ENCODE measurements at regions not wholly inside any gene's neighbourhood (a gene's known extent, or its start where the extent isn't known, plus 50 kb on each side); places are given as distances from the start of the nearest gene placed in this dataset.
"Not testable (repeated sequence)": the region's sequence is repeated elsewhere in the genome, so short reads cannot be mapped to it uniquely, and the experiment has no call there.

DNA sequence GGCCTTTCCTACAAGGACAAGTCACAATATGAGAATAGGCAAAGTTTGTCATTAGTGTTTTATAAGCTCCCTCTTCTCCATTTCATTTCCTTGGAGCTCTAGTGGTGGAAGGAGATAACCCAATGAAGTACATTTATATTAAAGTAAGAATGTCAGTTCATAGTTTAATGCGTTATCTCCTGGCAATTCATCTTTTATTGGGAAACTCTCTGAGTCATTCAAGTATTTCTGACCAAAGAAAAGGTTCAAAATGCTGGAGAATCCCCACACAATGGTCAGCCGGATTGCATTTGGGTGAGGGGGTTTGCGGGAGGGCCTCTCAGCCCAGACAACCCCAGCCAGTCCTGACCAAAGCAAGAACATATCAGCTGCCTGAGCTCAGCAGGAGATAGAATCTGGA lies 321.5 kb upstream of the NRP1 start:
- H3K4me3 ChIP-seq, result no peak overlapping the region
- TF ChIP-seq, protein P1, sequence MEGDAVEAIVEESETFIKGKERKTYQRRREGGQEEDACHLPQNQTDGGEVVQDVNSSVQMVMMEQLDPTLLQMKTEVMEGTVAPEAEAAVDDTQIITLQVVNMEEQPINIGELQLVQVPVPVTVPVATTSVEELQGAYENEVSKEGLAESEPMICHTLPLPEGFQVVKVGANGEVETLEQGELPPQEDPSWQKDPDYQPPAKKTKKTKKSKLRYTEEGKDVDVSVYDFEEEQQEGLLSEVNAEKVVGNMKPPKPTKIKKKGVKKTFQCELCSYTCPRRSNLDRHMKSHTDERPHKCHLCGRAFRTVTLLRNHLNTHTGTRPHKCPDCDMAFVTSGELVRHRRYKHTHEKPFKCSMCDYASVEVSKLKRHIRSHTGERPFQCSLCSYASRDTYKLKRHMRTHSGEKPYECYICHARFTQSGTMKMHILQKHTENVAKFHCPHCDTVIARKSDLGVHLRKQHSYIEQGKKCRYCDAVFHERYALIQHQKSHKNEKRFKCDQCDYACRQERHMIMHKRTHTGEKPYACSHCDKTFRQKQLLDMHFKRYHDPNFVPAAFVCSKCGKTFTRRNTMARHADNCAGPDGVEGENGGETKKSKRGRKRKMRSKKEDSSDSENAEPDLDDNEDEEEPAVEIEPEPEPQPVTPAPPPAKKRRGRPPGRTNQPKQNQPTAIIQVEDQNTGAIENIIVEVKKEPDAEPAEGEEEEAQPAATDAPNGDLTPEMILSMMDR (IDR thresholded peaks at IDR 0.05), result no peak
- no peaks in the 10 kb centered on the region for H3K4me1 ChIP-seq
- H3K36me3 ChIP-seq, result no peaks in the 10 kb centered on the region
- intact Hi-C loops (cut with DNase I; ENCODE audit: low total_unique reads), result no loop called here
- H3K27ac ChIP-seq, result no peak overlapping the region
- H3K9me3 ChIP-seq, result no peaks in the 10 kb centered on the region
- no peak for DNase-seq
- no peaks in the 10 kb centered on the region for H3K27me3 ChIP-seq

DNA sequence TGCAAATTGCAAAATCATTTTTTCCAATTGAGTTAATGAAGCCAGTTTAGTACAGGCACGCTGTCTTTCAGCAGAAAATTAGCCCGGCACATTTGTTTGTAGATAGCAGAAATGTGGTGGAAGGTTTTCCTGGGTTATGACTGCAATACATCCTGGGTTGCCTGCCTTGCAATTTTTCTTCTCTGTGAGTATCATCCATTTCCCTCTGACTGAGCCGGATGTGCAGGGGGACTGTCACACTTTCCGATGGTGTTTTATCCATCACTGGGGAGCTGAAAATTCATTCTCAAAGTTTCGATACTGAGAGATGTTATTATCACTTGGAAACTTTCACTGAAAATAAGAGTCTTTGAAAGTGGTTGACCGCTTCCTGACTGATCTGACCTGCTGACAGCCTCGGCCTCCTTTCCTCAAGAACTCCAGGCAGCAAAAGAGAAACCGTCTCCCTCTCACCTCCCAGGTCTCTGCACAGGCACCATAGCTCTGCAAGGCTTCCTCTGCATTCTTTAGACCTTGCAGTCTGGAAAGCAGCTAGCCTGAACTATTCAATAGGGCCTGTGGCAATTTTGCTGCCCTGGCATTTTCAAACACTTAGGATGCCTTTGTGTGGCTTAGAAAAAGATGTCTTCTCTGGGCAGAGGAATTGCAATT lies 320.8 kb upstream of the NRP1 start:
- no peak for DNase-seq
- intact Hi-C loops (cut with DNase I; ENCODE audit: low total_unique reads), result no loop called here
- Histone ChIP-seq H3K36me3 (no peaks in the 10 kb centered on the region), H3K9me3 (no peaks in the 10 kb centered on the region), H3K4me3 (no peak overlapping the region), H3K4me1 (no peaks in the 10 kb centered on the region), H3K27me3 (no peaks in the 10 kb centered on the region), H3K27ac (no peak overlapping the region)
- TF ChIP-seq, protein P1 (IDR thresholded peaks at IDR 0.05), result no peak

DNA sequence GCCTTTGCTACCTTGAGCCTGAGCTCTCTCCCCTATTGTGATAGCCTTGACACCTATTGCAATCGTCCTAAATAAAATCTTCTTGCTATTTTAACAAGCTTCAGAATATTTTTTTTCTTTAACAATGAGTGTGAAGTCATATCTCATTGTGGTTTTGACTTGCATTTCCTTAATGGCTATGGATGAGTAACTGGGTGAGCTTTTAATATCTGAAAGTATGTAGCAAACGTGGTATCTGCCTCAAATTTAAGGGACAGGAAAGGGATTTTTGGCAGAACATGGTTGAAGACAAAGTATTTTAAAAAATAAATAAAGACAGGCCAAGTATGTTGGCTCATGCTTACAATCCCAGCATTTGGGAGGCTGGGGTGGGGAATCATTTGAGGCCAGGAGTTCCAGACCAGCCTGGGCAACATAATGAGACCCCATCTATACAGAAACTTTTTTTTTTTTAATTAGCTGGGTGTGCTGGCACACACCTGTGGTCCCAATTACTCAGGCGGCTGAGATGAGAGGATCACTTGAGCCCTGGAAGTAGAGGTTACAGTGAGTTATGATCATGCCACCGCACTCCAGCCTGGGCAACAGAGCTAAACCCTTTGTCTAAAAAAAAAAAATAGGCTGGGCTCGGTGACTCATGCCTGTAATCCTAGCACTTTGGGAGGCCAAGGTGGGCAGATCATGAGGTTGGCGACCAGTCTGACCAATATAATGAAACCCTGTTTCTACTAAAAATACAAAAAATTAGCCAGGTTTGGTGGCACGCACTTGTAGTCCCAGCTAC lies 319.3 kb upstream of the NRP1 start:
- Histone ChIP-seq H3K27me3 (no peaks in the 10 kb centered on the region), H3K9me3 (no peaks in the 10 kb centered on the region), H3K4me1 (no peaks in the 10 kb centered on the region), H3K27ac (no peak overlapping the region), H3K4me3 (no peak overlapping the region), H3K36me3 (no peaks in the 10 kb centered on the region)
- DNase-seq, result no peak
- TF ChIP-seq, protein P1 (IDR thresholded peaks at IDR 0.05), result no peak
- intact Hi-C loops (cut with DNase I; ENCODE audit: low total_unique reads), result no loop called here

DNA sequence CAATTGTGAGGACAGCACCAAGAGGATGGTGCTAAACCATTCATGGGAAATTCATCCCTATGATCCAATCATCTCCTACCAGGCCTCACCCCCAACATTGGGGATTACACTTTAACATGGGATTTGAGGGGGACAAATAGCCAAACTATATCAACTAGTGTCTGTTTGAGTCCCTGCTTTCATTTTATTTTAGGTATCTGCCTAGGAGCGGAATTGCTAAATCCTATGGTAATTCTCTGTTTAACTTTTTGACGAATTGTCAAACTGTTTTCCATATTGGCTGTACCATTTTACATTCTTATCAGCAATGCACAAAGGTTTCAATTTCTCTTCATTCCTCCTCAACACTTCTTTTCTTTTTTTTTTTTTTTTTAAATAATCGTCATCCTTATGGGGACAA lies 318.4 kb upstream of the NRP1 start:
- intact Hi-C loops (cut with DNase I; ENCODE audit: low total_unique reads), result no loop called here
- peaks cover 0 to 5% (median 0%) of the 10 kb centered on the region in 3 donors for H3K9me3 ChIP-seq
- TF ChIP-seq, protein P1 (IDR thresholded peaks at IDR 0.05), result no peak
- H3K27me3 ChIP-seq, result no peaks in the 10 kb centered on the region
- no peaks in the 10 kb centered on the region for H3K36me3 ChIP-seq
- no peak overlapping the region for H3K4me3 ChIP-seq
- no peaks in the 10 kb centered on the region for H3K4me1 ChIP-seq
- H3K27ac ChIP-seq, result no peak overlapping the region
- no peak for DNase-seq

DNA sequence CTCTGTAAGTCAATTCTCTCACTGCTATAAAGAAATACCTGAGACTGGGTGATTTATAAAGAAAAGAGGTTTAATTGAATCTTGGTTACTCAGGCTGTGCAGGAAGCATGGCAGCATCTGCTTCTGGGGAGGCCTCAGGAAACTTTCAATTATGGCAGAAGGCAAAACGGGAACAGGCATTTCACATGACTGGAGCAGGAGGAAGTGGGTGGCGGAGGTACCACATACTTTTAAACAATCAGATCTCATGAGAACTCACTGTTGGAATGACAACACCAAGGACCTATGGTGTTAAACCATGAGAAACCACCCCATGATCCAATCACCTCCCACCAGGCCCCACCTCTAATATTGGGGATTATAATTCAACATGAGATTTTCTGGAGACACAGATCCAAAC lies 315.7 kb upstream of the NRP1 start:
- H3K27me3 ChIP-seq; H3K9me3 ChIP-seq; H3K4me3 ChIP-seq; H3K4me1 ChIP-seq; intact Hi-C loops (cut with DNase I; ENCODE audit: low total_unique reads); H3K27ac ChIP-seq; H3K36me3 ChIP-seq; DNase-seq: not testable (repeated sequence)

DNA sequence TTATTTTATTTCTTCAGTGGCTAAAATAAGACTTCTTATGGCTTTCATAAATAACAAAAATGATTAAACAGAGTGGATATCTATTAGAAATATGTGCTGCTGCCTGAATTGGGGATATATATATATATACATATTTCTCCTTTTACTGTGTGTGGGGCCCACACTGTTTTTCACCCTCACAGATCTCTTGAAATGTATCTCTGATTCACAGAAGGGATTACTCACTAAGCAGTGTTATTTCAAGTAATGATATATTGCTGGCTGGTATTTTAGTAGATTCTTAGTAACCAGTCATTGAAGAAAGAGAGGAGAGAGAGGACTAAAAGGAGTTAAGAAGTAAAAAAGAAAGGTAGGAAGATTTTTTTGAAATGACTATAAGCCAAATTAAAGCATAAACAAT lies 308.6 kb upstream of the NRP1 start:
- no peaks in the 10 kb centered on the region for H3K27me3 ChIP-seq
- no peaks in the 10 kb centered on the region for H3K9me3 ChIP-seq
- no peak overlapping the region for H3K4me3 ChIP-seq
- intact Hi-C loops (cut with DNase I; ENCODE audit: low total_unique reads), result no loop called here
- H3K27ac ChIP-seq, result no peak overlapping the region
- TF ChIP-seq, protein P1 (IDR thresholded peaks at IDR 0.05), result no peak
- H3K4me1 ChIP-seq, result no peaks in the 10 kb centered on the region
- H3K36me3 ChIP-seq, result no peaks in the 10 kb centered on the region
- DNase-seq, result no peak

Measured in tibial artery (tissue), 4 donors.